Upper lobe of right lung (tissue), 1 donor: ENCODE measurements at regions not wholly inside any gene's neighbourhood (a gene's known extent, or its start where the extent isn't known, plus 50 kb on each side); places are given as distances from the start of the nearest gene placed in this dataset.
"Not testable (repeated sequence)": the region's sequence is repeated elsewhere in the genome, so short reads cannot be mapped to it uniquely, and the experiment has no call there.

Source experiments
- ATAC-seq: fragments of 200-7000 bp; cut with Tn5 transposase; one replicate; pipeline ENCODE4 v1.9.1; 2020; ENCODE audit warnings: mild to moderate bottlenecking, moderate library complexity
- DNase-seq: peaks from one replicate; pipeline ENCODE4 v3.0.0-alpha.2; 2020
- H3K27ac ChIP-seq: fragments of 200-600 bp; one replicate; pipeline ENCODE4 v1.8.0; 2022
- H3K27me3 ChIP-seq: fragments of 200-600 bp; one replicate; pipeline ENCODE4 v1.8.0; 2022; ENCODE audit warnings: mild to moderate bottlenecking
- H3K36me3 ChIP-seq: fragments of 200-600 bp; one replicate; pipeline ENCODE4 v1.8.0; 2022
- H3K4me1 ChIP-seq: fragments of 200-600 bp; one replicate; pipeline ENCODE4 v1.8.0; 2022
- H3K4me3 ChIP-seq: fragments of 200-600 bp; one replicate; pipeline ENCODE4 v1.8.0; 2022; ENCODE audit warnings: mild to moderate bottlenecking
- H3K9me3 ChIP-seq: fragments of 200-600 bp; one replicate; pipeline ENCODE4 v1.8.0; 2022
- intact Hi-C: fragments of 100-400 bp; cut with DNase I; formaldehyde crosslinking; loops from one replicate; pipeline ENCODE4 v1.11.0; 2022
- donor health status: DM: no; HTN: yes; CAD: no; lungs with severe emphysema.

- ATAC-seq: peak; percentile 92
- H3K27me3 ChIP-seq, DNase-seq, H3K27ac ChIP-seq, H3K36me3 ChIP-seq, H3K4me1 ChIP-seq, intact Hi-C loops, H3K9me3 ChIP-seq, H3K4me3 ChIP-seq: not testable (repeated sequence)
Measured at GRCh38 chr21:8194042-8194441, 2327.3 kb upstream of the TPTE start.

DNA sequence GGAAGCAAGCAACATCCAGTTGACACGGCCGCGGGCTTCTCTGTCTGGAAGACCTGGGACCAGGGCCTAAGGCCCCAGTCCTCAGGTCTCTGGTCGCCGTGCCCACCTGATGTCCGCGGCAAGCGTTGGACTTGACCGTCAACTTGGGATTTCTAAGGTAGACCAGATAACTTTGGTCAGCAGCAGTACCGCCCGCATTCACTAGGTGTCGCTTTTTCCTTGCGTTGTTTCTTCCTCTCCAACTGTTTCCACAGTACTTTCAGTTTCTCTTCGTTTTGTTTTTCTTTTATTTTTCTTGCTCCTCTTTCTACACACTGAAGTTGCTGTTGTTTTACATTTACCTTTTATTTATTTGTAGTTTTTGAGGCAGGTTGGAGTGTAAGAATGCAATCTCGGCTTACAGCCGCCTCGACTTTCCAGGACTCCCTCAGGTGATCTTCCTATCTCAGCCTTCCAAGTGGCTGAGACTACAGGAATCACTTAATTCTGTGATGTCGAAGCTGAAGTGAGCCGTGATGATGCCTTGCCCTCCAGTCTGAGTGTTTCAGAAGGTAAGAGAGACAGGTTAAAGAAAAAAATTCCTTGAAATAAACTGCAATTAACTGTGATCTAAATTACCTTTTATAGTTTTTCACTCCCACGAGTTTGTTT is 2323.9 kb upstream of the TPTE start:
- H3K27ac ChIP-seq, H3K27me3 ChIP-seq, H3K9me3 ChIP-seq, H3K4me1 ChIP-seq, H3K4me3 ChIP-seq, intact Hi-C loops, DNase-seq, H3K36me3 ChIP-seq: not testable (repeated sequence)
- peak; percentile 84 for ATAC-seq

GRCh38 chr21:8205094-8205891 is 2316.1 kb upstream of the TPTE start:
- ATAC-seq: peak; percentile 100
- H3K36me3 ChIP-seq: not testable (repeated sequence)

DNA sequence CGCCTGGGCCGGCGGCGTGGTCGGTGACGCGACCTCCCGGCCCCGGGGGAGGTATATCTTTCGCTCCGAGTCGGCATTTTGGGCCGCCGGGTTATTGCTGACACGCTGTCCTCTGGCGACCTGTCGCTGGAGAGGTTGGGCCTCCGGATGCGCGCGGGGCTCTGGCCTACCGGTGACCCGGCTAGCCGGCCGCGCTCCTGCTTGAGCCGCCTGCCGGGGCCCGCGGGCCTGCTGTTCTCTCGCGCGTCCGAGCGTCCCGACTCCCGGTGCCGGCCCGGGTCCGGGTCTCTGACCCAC is 2315.5 kb upstream of the TPTE start:
- DNase-seq: not testable (repeated sequence)

More at GRCh38 chr21:8205094-8205891, 2316.1 kb upstream of the TPTE start:
- H3K4me1 ChIP-seq, H3K27me3 ChIP-seq, DNase-seq, intact Hi-C loops, H3K9me3 ChIP-seq, H3K27ac ChIP-seq, H3K4me3 ChIP-seq: not testable (repeated sequence)

DNA sequence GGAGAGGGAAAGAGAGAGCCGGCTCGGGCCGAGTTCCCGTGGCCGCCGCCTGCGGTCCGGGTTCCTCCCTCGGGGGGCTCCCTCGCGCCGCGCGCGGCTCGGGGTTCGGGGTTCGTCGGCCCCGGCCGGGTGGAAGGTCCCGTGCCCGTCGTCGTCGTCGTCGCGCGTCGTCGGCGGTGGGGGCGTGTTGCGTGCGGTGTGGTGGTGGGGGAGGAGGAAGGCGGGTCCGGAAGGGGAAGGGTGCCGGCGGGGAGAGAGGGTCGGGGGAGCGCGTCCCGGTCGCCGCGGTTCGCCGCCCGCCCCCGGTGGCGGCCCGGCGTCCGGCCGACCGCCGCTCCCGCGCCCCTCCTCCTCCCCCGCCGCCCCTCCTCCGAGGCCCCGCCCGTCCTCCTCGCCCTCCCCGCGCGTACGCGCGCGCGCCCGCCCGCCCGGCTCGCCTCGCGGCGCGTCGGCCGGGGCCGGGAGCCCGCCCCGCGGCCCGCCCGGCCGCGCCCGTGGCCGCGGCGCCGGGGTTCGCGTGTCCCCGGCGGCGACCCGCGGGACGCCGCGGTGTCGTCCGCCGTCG is 2308.3 kb upstream of the TPTE start:
- H3K4me3 ChIP-seq, H3K4me1 ChIP-seq, intact Hi-C loops, H3K36me3 ChIP-seq, H3K9me3 ChIP-seq, H3K27ac ChIP-seq, H3K27me3 ChIP-seq, ATAC-seq: not testable (repeated sequence)
- DNase-seq: peak; percentile 87

More for the DNA sequence above, 2315.5 kb upstream of the TPTE start:
- H3K27me3 ChIP-seq, H3K36me3 ChIP-seq, ATAC-seq, H3K4me3 ChIP-seq, H3K4me1 ChIP-seq, H3K9me3 ChIP-seq, H3K27ac ChIP-seq, intact Hi-C loops: not testable (repeated sequence)

DNA sequence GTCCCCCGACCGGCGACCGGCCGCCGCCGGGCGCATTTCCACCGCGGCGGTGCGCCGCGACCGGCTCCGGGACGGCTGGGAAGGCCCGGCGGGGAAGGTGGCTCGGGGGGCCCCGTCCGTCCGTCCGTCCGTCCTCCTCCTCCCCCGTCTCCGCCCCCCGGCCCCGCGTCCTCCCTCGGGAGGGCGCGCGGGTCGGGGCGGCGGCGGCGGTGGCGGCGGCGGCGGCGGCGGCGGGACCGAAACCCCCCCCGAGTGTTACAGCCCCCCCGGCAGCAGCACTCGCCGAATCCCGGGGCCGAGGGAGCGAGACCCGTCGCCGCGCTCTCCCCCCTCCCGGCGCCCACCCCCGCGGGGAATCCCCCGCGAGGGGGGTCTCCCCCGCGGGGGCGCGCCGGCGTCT is 2306.8 kb upstream of the TPTE start:
- intact Hi-C loops: not testable (repeated sequence)

DNA sequence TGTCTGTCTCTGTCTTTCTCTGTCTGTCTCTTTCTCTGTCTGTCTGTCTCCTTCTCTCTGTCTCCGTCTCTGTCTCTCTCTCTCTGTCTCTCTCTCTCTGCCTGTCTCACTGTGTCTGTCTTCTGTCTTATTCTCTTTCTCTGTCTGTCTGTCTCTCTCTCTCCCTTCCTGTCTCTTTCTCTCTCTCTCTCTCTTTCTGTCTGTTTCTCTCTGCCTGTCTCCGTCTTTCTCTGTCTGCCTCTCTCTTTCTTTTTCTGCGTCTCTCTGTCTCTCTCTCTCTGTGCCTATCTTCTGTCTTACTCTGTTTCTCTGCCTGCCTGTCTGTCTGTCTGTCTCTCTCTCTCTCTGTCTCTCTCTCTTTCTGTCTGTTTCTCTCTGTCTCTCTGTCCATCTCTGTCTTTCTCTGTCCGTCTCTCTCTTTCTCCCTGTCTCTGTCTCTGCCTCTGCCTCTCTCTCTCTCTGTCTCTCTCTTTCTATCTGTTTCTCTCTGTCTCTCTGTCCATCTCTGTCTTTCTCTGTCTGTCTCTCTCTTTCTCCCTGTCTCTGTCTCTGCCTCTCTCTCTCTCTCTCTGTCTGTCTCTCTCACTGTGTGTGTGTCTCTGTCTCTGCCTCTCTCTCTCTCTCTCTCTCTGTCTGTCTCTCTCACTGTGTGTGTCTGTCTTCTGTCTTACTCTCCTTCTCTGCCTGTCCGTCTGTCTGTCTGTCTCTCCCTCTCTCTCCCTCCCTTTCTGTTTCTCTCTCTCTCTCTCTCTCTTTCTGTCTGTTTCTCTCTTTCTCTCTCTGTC is 2291.8 kb upstream of the TPTE start:
- intact Hi-C loops, DNase-seq, H3K4me3 ChIP-seq, H3K4me1 ChIP-seq, H3K27ac ChIP-seq, H3K27me3 ChIP-seq, H3K36me3 ChIP-seq, H3K9me3 ChIP-seq: not testable (repeated sequence)
- ATAC-seq: peak; percentile 64

More for the DNA sequence above, 2306.8 kb upstream of the TPTE start:
- not testable (repeated sequence) for H3K27me3 ChIP-seq, H3K4me1 ChIP-seq, ATAC-seq, H3K27ac ChIP-seq, DNase-seq, H3K36me3 ChIP-seq, H3K4me3 ChIP-seq, H3K9me3 ChIP-seq

DNA sequence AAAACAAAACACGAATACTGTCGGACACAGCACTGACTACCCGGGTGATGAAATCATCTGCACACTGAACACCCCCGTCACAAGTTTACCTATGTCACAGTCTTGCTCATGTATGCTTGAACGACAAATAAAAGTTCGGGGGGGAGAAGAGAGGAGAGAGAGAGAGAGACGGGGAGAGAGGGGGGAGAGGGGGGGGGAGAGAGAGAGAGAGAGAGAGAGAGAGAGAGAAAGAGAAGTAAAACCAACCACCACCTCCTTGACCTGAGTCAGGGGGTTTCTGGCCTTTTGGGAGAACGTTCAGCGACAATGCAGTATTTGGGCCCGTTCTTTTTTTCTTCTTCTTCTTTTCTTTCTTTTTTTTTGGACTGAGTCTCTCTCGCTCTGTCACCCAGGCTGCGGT is 2290.1 kb upstream of the TPTE start:
- ATAC-seq, H3K4me1 ChIP-seq, H3K27me3 ChIP-seq, intact Hi-C loops, H3K4me3 ChIP-seq, H3K36me3 ChIP-seq, H3K9me3 ChIP-seq, H3K27ac ChIP-seq, DNase-seq: not testable (repeated sequence)

GRCh38 chr21:8233000-8233399 is 2288.4 kb upstream of the TPTE start:
- H3K4me1 ChIP-seq, intact Hi-C loops, H3K27me3 ChIP-seq, H3K27ac ChIP-seq, ATAC-seq, DNase-seq, H3K4me3 ChIP-seq, H3K9me3 ChIP-seq, H3K36me3 ChIP-seq: not testable (repeated sequence)

- H3K4me3 ChIP-seq, H3K36me3 ChIP-seq, H3K4me1 ChIP-seq, H3K27me3 ChIP-seq, H3K27ac ChIP-seq, DNase-seq, H3K9me3 ChIP-seq, ATAC-seq, intact Hi-C loops: not testable (repeated sequence)
Measured at GRCh38 chr21:8234059-8234458, 2287.3 kb upstream of the TPTE start.

- H3K9me3 ChIP-seq, H3K4me3 ChIP-seq, H3K27ac ChIP-seq, H3K4me1 ChIP-seq, H3K27me3 ChIP-seq, H3K36me3 ChIP-seq, DNase-seq, intact Hi-C loops: not testable (repeated sequence)
- peak; percentile 81 for ATAC-seq
Measured at GRCh38 chr21:8244723-8245641, 2276.4 kb upstream of the TPTE start.

DNA sequence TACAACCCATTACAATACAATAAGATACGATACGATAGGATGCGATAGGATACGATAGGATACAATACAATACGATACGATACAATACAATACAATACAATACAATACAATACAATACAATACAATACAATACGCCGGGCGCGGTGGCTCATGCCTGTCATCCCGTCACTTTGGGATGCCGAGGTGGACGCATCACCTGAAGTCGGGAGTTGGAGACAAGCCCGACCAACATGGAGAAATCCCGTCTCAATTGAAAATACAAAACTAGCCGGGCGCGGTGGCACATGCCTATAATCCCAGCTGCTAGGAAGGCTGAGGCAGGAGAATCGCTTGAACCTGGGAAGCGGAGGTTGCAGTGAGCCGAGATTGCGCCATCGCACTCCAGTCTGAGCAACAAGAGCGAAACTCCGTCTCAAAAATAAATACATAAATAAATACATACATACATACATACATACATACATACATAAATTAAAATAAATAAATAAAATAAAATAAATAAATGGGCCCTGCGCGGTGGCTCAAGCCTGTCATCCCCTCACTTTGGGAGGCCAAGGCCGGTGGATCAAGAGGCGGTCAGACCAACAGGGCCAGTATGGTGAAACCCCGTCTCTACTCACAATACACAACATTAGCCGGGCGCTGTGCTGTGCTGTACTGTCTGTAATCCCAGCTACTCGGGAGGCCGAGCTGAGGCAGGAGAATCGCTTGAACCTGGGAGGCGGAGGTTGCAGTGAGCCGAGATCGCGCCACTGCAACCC is 2275.6 kb upstream of the TPTE start:
- DNase-seq, H3K9me3 ChIP-seq, H3K27me3 ChIP-seq, H3K27ac ChIP-seq, intact Hi-C loops, H3K4me3 ChIP-seq, H3K4me1 ChIP-seq, H3K36me3 ChIP-seq: not testable (repeated sequence)
- peak; percentile 86 for ATAC-seq

DNA sequence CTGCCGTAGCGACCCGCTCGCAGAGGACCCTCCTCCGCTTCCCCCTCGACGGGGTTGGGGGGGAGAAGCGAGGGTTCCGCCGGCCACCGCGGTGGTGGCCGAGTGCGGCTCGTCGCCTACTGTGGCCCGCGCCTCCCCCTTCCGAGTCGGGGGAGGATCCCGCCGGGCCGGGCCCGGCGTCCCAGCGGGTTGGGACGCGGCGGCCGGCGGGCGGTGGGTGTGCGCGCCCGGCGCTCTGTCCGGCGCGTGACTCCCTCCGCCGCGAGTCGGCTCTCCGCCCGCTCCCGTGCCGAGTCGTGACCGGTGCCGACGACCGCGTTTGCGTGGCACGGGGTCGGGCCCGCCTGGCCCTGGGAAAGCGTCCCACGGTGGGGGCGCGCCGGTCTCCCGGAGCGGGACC is 2269.7 kb upstream of the TPTE start:
- intact Hi-C loops, H3K4me1 ChIP-seq, H3K27ac ChIP-seq, H3K9me3 ChIP-seq, H3K36me3 ChIP-seq, DNase-seq, H3K4me3 ChIP-seq, H3K27me3 ChIP-seq, ATAC-seq: not testable (repeated sequence)
